ENCODE measurements at regions not wholly inside any gene's neighbourhood (a gene's known extent, or its start where the extent isn't known, plus 50 kb on each side); places are given as distances from the start of the nearest gene placed in this dataset.

GRCh38 chr7:155930527-155930926, 118.3 kb upstream of the SHH start:
- no peak for ATAC-seq (ENCODE audit: poor library complexity)
- DNase-seq = no peak
- intact Hi-C loops (cut with DNase I) = no loop called here

- no peak for DNase-seq
- no peak for ATAC-seq (ENCODE audit: poor library complexity)
- intact Hi-C loops (cut with DNase I) = no loop called here
Measured at GRCh38 chr7:155930061-155930460, 117.8 kb upstream of the SHH start.

- intact Hi-C loops (cut with DNase I) = no loop called here
- DNase-seq (no peak), ATAC-seq (ENCODE audit: poor library complexity) (no peak)
Measured at GRCh38 chr7:155928583-155928982, 116.3 kb upstream of the SHH start.

- DNase-seq (no peak), ATAC-seq (ENCODE audit: poor library complexity) (no peak)
Measured at GRCh38 chr7:155927905-155928304, 115.6 kb upstream of the SHH start.

GRCh38 chr7:155925682-155926081, 113.4 kb upstream of the SHH start:
- DNase-seq = no peak
- intact Hi-C loops (cut with DNase I) = no loop called here

More at GRCh38 chr7:155927905-155928304, 115.6 kb upstream of the SHH start:
- intact Hi-C loops (cut with DNase I) = no loop called here

GRCh38 chr7:155922067-155922816, 110.0 kb upstream of the SHH start:
- ATAC-seq (ENCODE audit: poor library complexity) (no peak), DNase-seq (no peak)
- intact Hi-C loops (cut with DNase I) = no loop called here

More at GRCh38 chr7:155925682-155926081, 113.4 kb upstream of the SHH start:
- no peak for ATAC-seq (ENCODE audit: poor library complexity)

GRCh38 chr7:155921804-155922066, 109.5 kb upstream of the SHH start:
- ATAC-seq (ENCODE audit: poor library complexity) (no peak), DNase-seq (no peak)
- intact Hi-C loops (cut with DNase I) = no loop called here

GRCh38 chr7:155921086-155921803, 109.0 kb upstream of the SHH start:
- no peak for ATAC-seq (ENCODE audit: poor library complexity)

GRCh38 chr7:155920068-155920461, 107.8 kb upstream of the SHH start:
- ATAC-seq (ENCODE audit: poor library complexity) (no peak), DNase-seq (no peak)
- intact Hi-C loops (cut with DNase I) = no loop called here

More at GRCh38 chr7:155921086-155921803, 109.0 kb upstream of the SHH start:
- DNase-seq = no peak
- intact Hi-C loops (cut with DNase I) = no loop called here

- DNase-seq (no peak), ATAC-seq (ENCODE audit: poor library complexity) (no peak)
- intact Hi-C loops (cut with DNase I) = no loop called here
Measured at GRCh38 chr7:155919391-155920067, 107.3 kb upstream of the SHH start.

- intact Hi-C loops (cut with DNase I) = no loop called here
Measured at GRCh38 chr7:155918720-155919390, 106.6 kb upstream of the SHH start.

GRCh38 chr7:155917836-155918430, 105.7 kb upstream of the SHH start:
- no peak for ATAC-seq (ENCODE audit: poor library complexity)
- no peak for DNase-seq
- intact Hi-C loops (cut with DNase I) = no loop called here

More at GRCh38 chr7:155918720-155919390, 106.6 kb upstream of the SHH start:
- DNase-seq (peak; percentile 57), ATAC-seq (ENCODE audit: poor library complexity) (peak; percentile 76)

- intact Hi-C loops (cut with DNase I) = no loop called here
- DNase-seq = no peak
- no peak for ATAC-seq (ENCODE audit: poor library complexity)
Measured at GRCh38 chr7:155916926-155917655, 104.8 kb upstream of the SHH start.

GRCh38 chr7:155914341-155914740, 102.1 kb upstream of the SHH start:
- no peak for ATAC-seq (ENCODE audit: poor library complexity)
- DNase-seq = no peak
- intact Hi-C loops (cut with DNase I) = no loop called here

- intact Hi-C loops (cut with DNase I) = no loop called here
- ATAC-seq (ENCODE audit: poor library complexity) (no peak), DNase-seq (no peak)
Measured at GRCh38 chr7:155913719-155914118, 101.5 kb upstream of the SHH start.

GRCh38 chr7:155913291-155913690, 101.0 kb upstream of the SHH start:
- no peak for DNase-seq
- intact Hi-C loops (cut with DNase I) = no loop called here
- no peak for ATAC-seq (ENCODE audit: poor library complexity)

- ATAC-seq (ENCODE audit: poor library complexity) (no peak), DNase-seq (no peak)
- intact Hi-C loops (cut with DNase I) = no loop called here
Measured at GRCh38 chr7:155911471-155912105, 99.3 kb upstream of the SHH start.

- intact Hi-C loops (cut with DNase I) = no loop called here
- DNase-seq (no peak), ATAC-seq (ENCODE audit: poor library complexity) (no peak)
Measured at GRCh38 chr7:155908385-155908784, 96.1 kb upstream of the SHH start.
